ENCODE measurements at regions not wholly inside any gene's neighbourhood (a gene's known extent, or its start where the extent isn't known, plus 50 kb on each side); places are given as distances from the start of the nearest gene placed in this dataset.

GRCh38 chr2:3078684-3079083 is 298.9 kb downstream of the EIPR1 start:
- Histone ChIP-seq H3K4me1 (ENCODE audit: low read length) (no peaks in the 10 kb centered on the region), H3K27me3 (ENCODE audit: low read depth, low read length) (peaks cover 10% of the 10 kb centered on the region; the same call in 1 of the 2 replicates)

GRCh38 chr2:3076848-3077642 is 300.6 kb downstream of the EIPR1 start:
- H3K9ac ChIP-seq (ENCODE audit: low read length): no peak overlapping the region
- H2AFZ ChIP-seq (ENCODE audit: low read depth, low read length): no peak overlapping the region
- H3K27me3 ChIP-seq (ENCODE audit: low read depth, low read length): peaks cover 10% of the 10 kb centered on the region; the same call in 1 of the 2 replicates
- no peak overlapping the region for H3K4me2 ChIP-seq (ENCODE audit: low read length)
- H3K79me2 ChIP-seq (ENCODE audit: low read length): no peaks in the 10 kb centered on the region
- no peak overlapping the region for H3K27ac ChIP-seq (ENCODE audit: low read length)
- TF ChIP-seq EZH2phosphoT487 (IDR thresholded peaks at IDR 0.05; ENCODE audit: low read depth) (no peak), CTCF (IDR thresholded peaks at IDR 0.05; ENCODE audit: low read depth, low read length) (no peak)
- H4K20me1 ChIP-seq (ENCODE audit: insufficient read depth, low read length): no peaks in the 10 kb centered on the region
- H3K36me3 ChIP-seq (replicated peaks; ENCODE audit: low read depth, low read length): no peaks in the 10 kb centered on the region
- no peak overlapping the region for H3K4me3 ChIP-seq (ENCODE audit: low read length)
- H3K4me1 ChIP-seq (ENCODE audit: low read length): no peaks in the 10 kb centered on the region
- H3K9me3 ChIP-seq (ENCODE audit: insufficient read depth, low read length): no peaks in the 10 kb centered on the region

More at GRCh38 chr2:3078684-3079083, 298.9 kb downstream of the EIPR1 start:
- Histone ChIP-seq H3K36me3 (replicated peaks; ENCODE audit: low read depth, low read length) (no peaks in the 10 kb centered on the region), H3K9me3 (ENCODE audit: insufficient read depth, low read length) (no peaks in the 10 kb centered on the region), H3K79me2 (ENCODE audit: low read length) (no peaks in the 10 kb centered on the region), H4K20me1 (ENCODE audit: insufficient read depth, low read length) (no peaks in the 10 kb centered on the region), H3K4me3 (ENCODE audit: low read length) (no peak overlapping the region), H3K4me2 (ENCODE audit: low read length) (no peak overlapping the region), H3K27ac (ENCODE audit: low read length) (no peak overlapping the region), H3K9ac (ENCODE audit: low read length) (no peak overlapping the region), H2AFZ (ENCODE audit: low read depth, low read length) (no peak overlapping the region)
- TF ChIP-seq CTCF (IDR thresholded peaks at IDR 0.05; ENCODE audit: low read depth, low read length) (no peak), EZH2phosphoT487 (IDR thresholded peaks at IDR 0.05; ENCODE audit: low read depth) (no peak)

- Histone ChIP-seq H3K9ac (ENCODE audit: low read length) (no peak overlapping the region), H4K20me1 (ENCODE audit: insufficient read depth, low read length) (no peaks in the 10 kb centered on the region), H2AFZ (ENCODE audit: low read depth, low read length) (no peak overlapping the region), H3K79me2 (ENCODE audit: low read length) (no peaks in the 10 kb centered on the region), H3K27ac (ENCODE audit: low read length) (no peak overlapping the region), H3K4me2 (ENCODE audit: low read length) (no peak overlapping the region), H3K4me3 (ENCODE audit: low read length) (no peak overlapping the region), H3K9me3 (ENCODE audit: insufficient read depth, low read length) (no peaks in the 10 kb centered on the region), H3K27me3 (ENCODE audit: low read depth, low read length) (peaks cover 10% of the 10 kb centered on the region; the same call in 1 of the 2 replicates), H3K4me1 (ENCODE audit: low read length) (no peaks in the 10 kb centered on the region), H3K36me3 (replicated peaks; ENCODE audit: low read depth, low read length) (no peaks in the 10 kb centered on the region)
- TF ChIP-seq CTCF (IDR thresholded peaks at IDR 0.05; ENCODE audit: low read depth, low read length) (no peak), EZH2phosphoT487 (IDR thresholded peaks at IDR 0.05; ENCODE audit: low read depth) (no peak)
These were observed 301.7 kb downstream of the EIPR1 start for GRCh38 chr2:3075991-3076340.

- H3K79me2 ChIP-seq (ENCODE audit: low read length): no peaks in the 10 kb centered on the region
- H3K27me3 ChIP-seq (ENCODE audit: low read depth, low read length): peaks cover 10% of the 10 kb centered on the region; the same call in 1 of the 2 replicates
These were observed 302.2 kb downstream of the EIPR1 start for GRCh38 chr2:3075316-3075990.

More at GRCh38 chr2:3075316-3075990, 302.2 kb downstream of the EIPR1 start:
- Histone ChIP-seq H3K9me3 (ENCODE audit: insufficient read depth, low read length) (no peaks in the 10 kb centered on the region), H3K4me2 (ENCODE audit: low read length) (no peak overlapping the region), H3K27ac (ENCODE audit: low read length) (no peak overlapping the region), H4K20me1 (ENCODE audit: insufficient read depth, low read length) (no peaks in the 10 kb centered on the region), H3K9ac (ENCODE audit: low read length) (no peak overlapping the region), H2AFZ (ENCODE audit: low read depth, low read length) (no peak overlapping the region), H3K36me3 (replicated peaks; ENCODE audit: low read depth, low read length) (no peaks in the 10 kb centered on the region), H3K4me1 (ENCODE audit: low read length) (no peaks in the 10 kb centered on the region), H3K4me3 (ENCODE audit: low read length) (no peak overlapping the region)
- TF ChIP-seq CTCF (IDR thresholded peaks at IDR 0.05; ENCODE audit: low read depth, low read length) (no peak), EZH2phosphoT487 (IDR thresholded peaks at IDR 0.05; ENCODE audit: low read depth) (no peak)
